ENCODE measurements at regions not wholly inside any gene's neighbourhood (a gene's known extent, or its start where the extent isn't known, plus 50 kb on each side); places are given as distances from the start of the nearest gene placed in this dataset.

GRCh38 chr5:36442352-36442751, 140.7 kb upstream of the RANBP3L start:
- H3K27me3 ChIP-seq = peaks cover 0 to 3% of the 10 kb centered on the region in 2 donors
- DNase-seq = no peak
- H3K27ac ChIP-seq = no peak overlapping the region
- intact Hi-C loops (cut with DNase I; ENCODE audit: low total_unique reads) = no loop called here
- H3K4me3 ChIP-seq = no peak overlapping the region
- H3K4me1 ChIP-seq = peaks cover 0 to 13% (median 9%) of the 10 kb centered on the region in 4 donors
- no peaks in the 10 kb centered on the region for H3K9me3 ChIP-seq
- H3K36me3 ChIP-seq = no peaks in the 10 kb centered on the region
- no peak for TF ChIP-seq CTCF (IDR thresholded peaks at IDR 0.05)

GRCh38 chr5:36442796-36443195, 141.1 kb upstream of the RANBP3L start:
- Histone ChIP-seq H3K27ac (no peak overlapping the region), H3K36me3 (no peaks in the 10 kb centered on the region), H3K4me3 (no peak overlapping the region), H3K27me3 (peaks cover 0 to 1% of the 10 kb centered on the region in 2 donors), H3K9me3 (no peaks in the 10 kb centered on the region), H3K4me1 (peaks cover 0 to 13% (median 9%) of the 10 kb centered on the region in 4 donors)
- intact Hi-C loops (cut with DNase I; ENCODE audit: low total_unique reads) = no loop called here
- no peak for DNase-seq
- no peak for TF ChIP-seq CTCF (IDR thresholded peaks at IDR 0.05)

- no peak overlapping the region for H3K27ac ChIP-seq
Observed at GRCh38 chr5:36443941-36444340, 142.2 kb upstream of the RANBP3L start.

GRCh38 chr5:36444582-36445418, 143.1 kb upstream of the RANBP3L start:
- H3K4me1 ChIP-seq = peaks cover 0 to 13% (median 9%) of the 10 kb centered on the region in 4 donors
- H3K4me3 ChIP-seq = peak overlapping the region in 1 of 2 donors; percentile 19
- intact Hi-C loops (cut with DNase I; ENCODE audit: low total_unique reads) = no loop called here
- H3K27ac ChIP-seq = peak overlapping the region in 1 of 2 donors; percentile 26
- no peaks in the 10 kb centered on the region for H3K27me3 ChIP-seq
- DNase-seq = peak; percentile 71 to 83
- no peaks in the 10 kb centered on the region for H3K36me3 ChIP-seq
- TF ChIP-seq CTCF (IDR thresholded peaks at IDR 0.05) = no peak
- no peaks in the 10 kb centered on the region for H3K9me3 ChIP-seq

More at GRCh38 chr5:36443941-36444340, 142.2 kb upstream of the RANBP3L start:
- Histone ChIP-seq H3K27me3 (no peaks in the 10 kb centered on the region), H3K9me3 (no peaks in the 10 kb centered on the region), H3K36me3 (no peaks in the 10 kb centered on the region), H3K4me3 (no peak overlapping the region), H3K4me1 (peaks cover 0 to 13% (median 9%) of the 10 kb centered on the region in 4 donors)
- no peak for TF ChIP-seq CTCF (IDR thresholded peaks at IDR 0.05)
- no peak for DNase-seq
- intact Hi-C loops (cut with DNase I; ENCODE audit: low total_unique reads) = no loop called here

GRCh38 chr5:36447776-36448175, 146.1 kb upstream of the RANBP3L start:
- no peaks in the 10 kb centered on the region for H3K27me3 ChIP-seq

More at GRCh38 chr5:36447776-36448175, 146.1 kb upstream of the RANBP3L start:
- Histone ChIP-seq H3K36me3 (no peaks in the 10 kb centered on the region), H3K9me3 (no peaks in the 10 kb centered on the region), H3K27ac (no peak overlapping the region), H3K4me1 (peaks cover 0 to 13% (median 9%) of the 10 kb centered on the region in 4 donors), H3K4me3 (no peak overlapping the region)
- intact Hi-C loops (cut with DNase I; ENCODE audit: low total_unique reads) = no loop called here
- DNase-seq = no peak
- TF ChIP-seq CTCF (IDR thresholded peaks at IDR 0.05) = no peak

Measured in tibial artery (tissue), 4 donors.